ENCODE measurements at regions not wholly inside any gene's neighbourhood (a gene's known extent, or its start where the extent isn't known, plus 50 kb on each side); places are given as distances from the start of the nearest gene placed in this dataset.

- DNase-seq (ENCODE audit: low read depth) = no peak
Observed at GRCh38 chr12:124428792-124429281, 133.9 kb downstream of the RFLNA start.

DNA sequence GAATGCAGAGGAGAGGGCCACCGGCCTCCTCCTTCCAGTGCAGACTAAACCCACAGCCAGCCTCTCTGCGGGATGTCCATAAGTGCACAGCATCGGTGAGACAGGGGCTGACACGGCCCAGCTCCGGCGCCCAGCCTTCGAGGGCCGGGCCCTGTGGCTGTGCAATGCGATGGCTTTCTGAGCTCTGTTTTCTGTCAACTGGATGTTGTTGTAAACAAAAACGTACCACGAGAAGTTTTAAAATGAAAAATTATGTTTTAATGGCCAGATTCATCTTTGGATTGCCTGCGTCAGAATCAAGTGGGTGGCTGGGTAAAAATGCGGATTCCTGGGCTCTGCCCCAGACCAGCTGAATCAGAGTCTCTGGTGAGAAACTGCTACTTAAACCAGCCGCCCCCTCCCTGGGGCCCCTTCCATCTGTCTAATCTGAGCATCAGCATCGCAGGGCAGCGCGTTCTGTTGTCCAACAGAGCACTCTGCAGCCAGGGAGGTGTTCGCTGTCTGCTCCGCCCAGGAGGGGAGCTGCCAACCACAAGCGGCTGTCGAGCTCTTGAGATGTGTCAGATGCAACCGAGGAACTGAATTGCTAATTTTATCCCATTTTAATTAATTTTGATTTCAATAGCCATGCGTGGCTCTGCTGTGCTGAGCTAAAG, 133.4 kb downstream of the RFLNA start:
- no peak for DNase-seq (ENCODE audit: low read depth)

DNA sequence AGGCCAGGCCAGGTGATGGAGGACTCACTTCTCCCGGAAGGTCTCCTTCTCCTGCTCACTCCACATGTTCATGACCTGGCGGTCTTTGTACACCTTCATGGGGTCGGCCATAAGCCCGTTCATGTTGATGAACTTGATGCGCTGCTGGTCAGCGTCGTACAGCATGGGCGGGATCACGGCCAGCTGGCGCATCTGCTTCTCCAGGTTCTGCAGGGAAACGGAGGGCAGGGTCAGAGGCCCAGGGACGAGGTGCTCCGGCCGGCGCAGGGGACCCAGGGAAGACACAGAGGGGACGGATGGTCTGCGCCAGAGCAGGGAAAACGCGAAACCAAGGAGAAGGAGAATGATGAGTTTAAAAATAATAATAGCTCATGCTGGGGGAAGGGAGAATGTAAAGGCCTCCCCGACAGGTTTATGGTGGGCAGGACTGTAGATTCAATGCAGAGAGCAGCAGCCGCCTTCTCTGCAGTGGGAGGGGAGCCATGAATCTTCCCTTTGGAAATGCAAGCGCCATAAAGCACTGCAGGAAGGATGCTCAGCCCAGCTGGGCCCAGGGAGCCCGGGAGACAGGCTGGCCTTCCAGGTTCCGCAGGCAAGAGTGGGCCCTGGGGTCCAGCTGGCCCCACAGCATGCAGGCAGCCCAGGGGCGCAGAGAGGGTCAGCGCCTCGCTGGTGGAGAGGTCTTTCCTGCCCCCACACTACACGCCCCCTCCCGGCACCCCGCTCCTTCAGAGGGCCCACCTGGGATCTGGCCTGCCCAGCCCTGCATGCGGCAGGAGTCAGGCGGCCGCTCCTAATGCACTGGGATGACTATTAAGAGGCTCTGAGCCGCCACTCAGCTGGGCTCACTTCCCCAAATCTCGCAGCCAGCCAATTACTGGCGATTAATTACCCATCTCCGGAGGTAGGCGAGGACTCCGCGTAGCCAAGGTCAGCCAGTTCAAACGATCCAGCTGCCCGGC, 132.0 kb downstream of the RFLNA start:
- DNase-seq (ENCODE audit: low read depth) = no peak

DNA sequence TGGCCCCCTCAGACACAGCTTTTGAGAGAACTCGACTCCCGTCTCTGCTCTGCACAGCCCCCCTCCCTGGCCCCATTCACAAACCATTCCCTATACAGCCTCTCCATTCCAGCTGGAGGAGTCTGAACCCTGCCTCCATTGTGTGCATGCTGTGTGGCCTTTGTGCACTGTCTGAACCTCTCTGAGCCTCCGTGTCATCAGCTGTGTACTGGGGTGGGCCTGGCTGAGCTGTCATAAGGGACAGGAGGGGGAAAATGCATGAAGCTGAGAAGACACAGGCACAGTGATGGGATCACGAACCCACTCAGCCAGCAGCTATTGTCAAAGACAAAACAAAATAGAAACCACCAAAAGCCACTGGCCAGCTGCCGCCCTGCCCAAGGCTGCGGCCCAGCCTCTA, 130.8 kb downstream of the RFLNA start:
- no peak for DNase-seq (ENCODE audit: low read depth)

- DNase-seq (ENCODE audit: low read depth) = no peak
Observed at GRCh38 chr12:124424516-124424905, 129.6 kb downstream of the RFLNA start.

- peak; percentile 6 for DNase-seq (ENCODE audit: low read depth)
Observed at GRCh38 chr12:124423761-124424515, 129.0 kb downstream of the RFLNA start.

- DNase-seq (ENCODE audit: low read depth) = no peak
Observed at GRCh38 chr12:124422570-124423523, 128.0 kb downstream of the RFLNA start.

- no peak for DNase-seq (ENCODE audit: low read depth)
Observed at GRCh38 chr12:124422142-124422569, 127.3 kb downstream of the RFLNA start.

GRCh38 chr12:124420996-124421674, 126.2 kb downstream of the RFLNA start:
- no peak for DNase-seq (ENCODE audit: low read depth)

DNA sequence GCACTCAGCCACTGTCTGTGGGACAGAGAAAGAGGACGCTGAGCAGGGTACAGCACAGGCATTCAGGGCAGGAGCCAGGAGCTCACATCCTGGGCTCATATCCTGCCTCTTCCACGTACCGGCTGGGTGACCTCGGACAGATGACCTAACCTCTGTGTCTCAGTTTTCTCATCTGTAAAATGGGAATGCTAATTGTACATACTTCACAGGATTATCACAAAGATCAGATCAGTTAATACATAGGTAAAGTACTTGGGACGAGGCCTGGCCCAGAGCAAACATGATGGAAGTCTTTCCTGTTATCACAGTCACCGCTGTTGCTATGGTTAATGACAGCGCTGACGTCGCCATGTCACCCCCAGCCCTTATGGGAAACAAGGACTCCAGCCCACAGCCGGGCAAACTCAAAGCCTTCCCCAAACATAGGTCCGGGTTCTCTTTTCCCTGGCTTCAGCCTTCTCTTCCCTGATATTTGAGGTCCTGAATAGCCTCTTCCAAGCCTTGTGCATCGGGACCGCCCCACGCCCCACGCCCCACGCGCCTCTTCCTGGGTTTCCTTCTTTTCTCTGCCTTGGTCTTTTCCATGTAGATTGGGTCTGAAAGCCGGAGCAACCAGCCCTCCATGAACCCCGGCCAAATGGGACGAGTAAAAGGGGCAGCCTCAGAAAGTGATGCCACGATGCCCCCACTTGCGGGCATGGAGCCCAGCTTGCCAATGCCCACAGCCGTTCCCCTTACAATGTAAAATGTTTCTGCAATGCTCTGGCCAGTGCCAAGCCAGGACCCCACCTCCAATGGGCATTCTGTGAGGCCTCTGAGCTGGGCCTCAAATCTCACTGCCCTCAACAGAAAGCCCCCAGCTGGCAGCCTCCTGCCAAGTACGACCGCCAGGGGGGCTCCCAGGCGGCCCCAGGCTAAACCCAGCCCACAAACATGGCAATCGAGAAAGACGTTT, 125.4 kb downstream of the RFLNA start:
- DNase-seq (ENCODE audit: low read depth) = no peak

DNA sequence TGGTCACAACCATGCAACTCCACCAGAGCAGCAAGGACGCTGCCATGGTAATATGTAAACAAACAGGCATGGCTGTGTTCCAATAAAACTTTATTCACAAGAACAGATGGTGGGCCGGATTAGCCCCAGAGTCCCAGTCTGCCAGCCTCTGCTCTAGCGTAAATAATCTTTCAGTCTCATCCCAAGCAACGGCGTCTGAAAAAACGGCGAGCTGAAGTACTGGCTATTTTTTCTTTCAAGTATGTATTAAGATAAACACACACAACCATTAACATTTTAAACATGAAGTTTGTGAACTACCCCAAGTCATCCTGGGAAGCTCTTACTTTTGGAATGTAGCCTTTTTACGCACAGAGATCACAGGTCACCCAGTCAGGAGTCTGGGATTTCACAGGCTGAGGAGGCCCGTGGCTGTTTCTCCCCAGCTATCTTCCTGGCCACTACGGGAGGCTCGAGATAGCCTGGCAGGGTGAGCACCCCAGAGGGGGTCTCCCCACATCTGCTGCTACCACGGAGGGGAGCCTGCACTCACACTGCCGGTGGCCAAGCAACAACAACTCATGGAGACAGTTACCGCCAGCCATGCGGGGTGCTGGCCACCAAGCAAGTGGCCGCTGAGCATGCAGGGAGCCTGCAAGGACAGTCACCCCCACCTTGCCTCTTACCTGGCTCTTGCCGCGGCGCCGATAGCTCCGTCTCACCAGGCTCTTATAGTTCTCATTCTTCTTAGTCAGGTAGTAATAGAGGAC, 124.6 kb downstream of the RFLNA start:
- no peak for DNase-seq (ENCODE audit: low read depth)

DNA sequence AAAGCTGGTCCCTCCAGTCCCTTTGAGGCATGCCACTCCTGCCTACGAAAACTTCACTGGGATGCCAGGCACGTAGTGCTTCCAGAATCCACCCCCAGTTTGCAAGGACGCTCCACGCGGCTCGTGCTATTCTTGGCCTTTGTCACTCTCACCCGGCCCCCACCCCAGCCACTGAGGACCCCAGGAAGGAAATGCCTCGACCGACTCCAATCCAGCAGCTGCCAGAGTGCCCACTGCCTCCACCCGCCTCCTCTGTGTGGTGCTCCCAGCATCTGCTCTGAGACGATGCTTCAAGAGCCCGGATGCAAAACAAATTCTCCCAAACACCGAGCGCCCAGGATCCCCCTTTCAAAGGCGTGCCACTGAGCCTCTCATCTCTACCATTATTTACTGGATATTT, 123.9 kb downstream of the RFLNA start:
- no peak for DNase-seq (ENCODE audit: low read depth)

GRCh38 chr12:124418156-124418555, 123.3 kb downstream of the RFLNA start:
- DNase-seq (ENCODE audit: low read depth) = no peak

DNA sequence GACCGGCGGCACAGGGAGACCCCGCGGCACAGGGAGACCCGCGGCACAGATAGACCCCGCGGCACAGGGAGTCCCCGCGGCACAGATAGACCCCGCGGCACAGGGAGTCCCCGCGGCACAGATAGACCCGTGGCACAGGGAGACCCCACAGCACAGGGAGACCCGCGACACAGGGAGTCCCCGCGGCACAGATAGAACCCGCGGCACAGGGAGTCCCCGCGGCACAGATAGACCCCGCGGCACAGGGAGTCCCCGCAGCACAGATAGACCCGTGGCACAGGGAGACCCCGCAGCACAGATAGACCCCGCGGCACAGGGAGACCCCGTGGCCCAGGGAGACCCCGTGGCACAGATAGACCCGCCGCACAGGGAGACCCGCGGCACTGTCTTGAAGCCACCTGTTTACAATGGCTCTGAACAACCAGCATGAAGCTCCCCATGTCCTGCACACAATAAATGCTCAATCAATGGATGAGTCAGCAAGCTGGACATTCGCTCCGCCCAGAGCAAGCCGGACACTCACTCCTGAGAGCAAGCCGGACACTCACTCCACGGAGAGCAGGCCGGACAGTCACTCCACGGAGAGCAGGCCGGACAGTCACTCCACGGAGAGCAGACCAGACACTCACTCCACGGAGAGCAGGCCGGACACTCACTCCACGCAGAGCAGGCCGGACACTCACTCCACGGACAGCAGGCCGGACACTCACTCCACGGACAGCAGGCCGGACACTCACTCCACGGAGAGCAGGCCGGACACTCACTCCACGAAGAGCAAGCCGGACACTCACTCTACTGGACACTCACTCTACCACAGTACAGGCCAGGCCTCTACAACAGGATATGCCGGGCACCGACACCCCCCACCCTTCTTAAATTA, 121.9 kb downstream of the RFLNA start:
- DNase-seq (ENCODE audit: low read depth) = no peak

DNA sequence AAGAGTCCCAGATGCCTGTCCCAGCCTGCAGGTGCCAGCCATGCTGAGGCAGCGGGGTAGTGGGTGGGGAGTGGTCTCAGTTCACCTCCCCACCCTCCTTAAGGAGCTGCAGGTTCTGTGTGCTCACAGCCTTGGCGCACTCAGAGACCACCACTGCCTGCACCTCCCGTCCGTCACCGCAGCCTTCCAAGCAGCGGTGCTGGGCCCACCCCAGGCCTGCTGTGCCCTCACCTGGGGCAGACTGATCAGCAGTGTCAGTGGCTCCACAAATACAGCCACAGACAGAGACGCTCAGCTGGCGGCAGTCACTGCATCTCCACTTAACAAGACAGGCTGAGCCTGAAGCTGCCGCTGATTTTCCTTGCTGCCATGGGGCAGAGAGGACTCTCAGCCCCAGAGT, 120.2 kb downstream of the RFLNA start:
- DNase-seq (ENCODE audit: low read depth) = no peak

- DNase-seq (ENCODE audit: low read depth) = no peak
Observed at GRCh38 chr12:124413915-124414314, 119.0 kb downstream of the RFLNA start.

DNA sequence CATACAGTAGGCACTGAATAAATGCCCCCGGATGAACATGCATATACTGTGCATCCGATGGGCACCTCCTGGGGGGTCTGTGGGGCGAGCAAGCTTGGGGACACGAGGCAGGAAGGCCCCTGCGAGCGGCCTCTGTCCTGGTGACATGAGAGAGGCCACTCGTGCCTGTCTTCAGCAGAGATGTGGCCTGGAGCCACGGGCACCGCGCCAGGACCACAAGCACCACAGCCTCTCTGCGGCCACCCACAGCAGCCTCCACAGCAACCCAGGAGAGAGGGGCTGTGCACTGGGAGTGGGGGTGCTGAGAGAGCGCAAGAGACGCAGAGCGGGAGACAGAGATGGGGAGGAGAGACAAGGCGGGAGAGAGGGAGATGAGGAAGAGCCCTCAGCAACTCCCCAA, 118.5 kb downstream of the RFLNA start:
- DNase-seq (ENCODE audit: low read depth) = no peak

- no peak for DNase-seq (ENCODE audit: low read depth)
Observed at GRCh38 chr12:124412646-124413015, 117.7 kb downstream of the RFLNA start.
